ENCODE measurements at regions not wholly inside any gene's neighbourhood (a gene's known extent, or its start where the extent isn't known, plus 50 kb on each side); places are given as distances from the start of the nearest gene placed in this dataset.

DNA sequence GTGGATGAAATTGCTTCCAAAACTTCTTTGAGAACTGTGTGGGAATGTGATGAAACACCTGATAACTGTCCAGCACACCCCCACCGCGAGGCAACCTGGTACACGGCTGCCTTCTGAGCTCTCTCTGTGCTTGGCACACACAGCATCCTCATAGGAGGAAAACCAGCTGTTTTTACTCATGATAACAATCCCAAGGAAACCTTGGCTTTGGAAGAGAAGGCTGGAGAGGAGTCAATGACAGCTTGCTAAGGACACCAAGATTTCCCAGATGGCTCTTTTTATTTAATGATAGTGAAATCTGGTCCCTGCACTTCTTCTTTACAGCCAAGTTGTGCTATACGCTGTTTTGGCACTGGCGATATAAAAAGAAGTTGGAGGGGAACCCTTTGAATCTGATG, 232.5 kb upstream of the FN1 start:
- TF ChIP-seq, protein P1, sequence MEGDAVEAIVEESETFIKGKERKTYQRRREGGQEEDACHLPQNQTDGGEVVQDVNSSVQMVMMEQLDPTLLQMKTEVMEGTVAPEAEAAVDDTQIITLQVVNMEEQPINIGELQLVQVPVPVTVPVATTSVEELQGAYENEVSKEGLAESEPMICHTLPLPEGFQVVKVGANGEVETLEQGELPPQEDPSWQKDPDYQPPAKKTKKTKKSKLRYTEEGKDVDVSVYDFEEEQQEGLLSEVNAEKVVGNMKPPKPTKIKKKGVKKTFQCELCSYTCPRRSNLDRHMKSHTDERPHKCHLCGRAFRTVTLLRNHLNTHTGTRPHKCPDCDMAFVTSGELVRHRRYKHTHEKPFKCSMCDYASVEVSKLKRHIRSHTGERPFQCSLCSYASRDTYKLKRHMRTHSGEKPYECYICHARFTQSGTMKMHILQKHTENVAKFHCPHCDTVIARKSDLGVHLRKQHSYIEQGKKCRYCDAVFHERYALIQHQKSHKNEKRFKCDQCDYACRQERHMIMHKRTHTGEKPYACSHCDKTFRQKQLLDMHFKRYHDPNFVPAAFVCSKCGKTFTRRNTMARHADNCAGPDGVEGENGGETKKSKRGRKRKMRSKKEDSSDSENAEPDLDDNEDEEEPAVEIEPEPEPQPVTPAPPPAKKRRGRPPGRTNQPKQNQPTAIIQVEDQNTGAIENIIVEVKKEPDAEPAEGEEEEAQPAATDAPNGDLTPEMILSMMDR (IDR thresholded peaks at IDR 0.05) = no peak
- TF ChIP-seq, protein P2, sequence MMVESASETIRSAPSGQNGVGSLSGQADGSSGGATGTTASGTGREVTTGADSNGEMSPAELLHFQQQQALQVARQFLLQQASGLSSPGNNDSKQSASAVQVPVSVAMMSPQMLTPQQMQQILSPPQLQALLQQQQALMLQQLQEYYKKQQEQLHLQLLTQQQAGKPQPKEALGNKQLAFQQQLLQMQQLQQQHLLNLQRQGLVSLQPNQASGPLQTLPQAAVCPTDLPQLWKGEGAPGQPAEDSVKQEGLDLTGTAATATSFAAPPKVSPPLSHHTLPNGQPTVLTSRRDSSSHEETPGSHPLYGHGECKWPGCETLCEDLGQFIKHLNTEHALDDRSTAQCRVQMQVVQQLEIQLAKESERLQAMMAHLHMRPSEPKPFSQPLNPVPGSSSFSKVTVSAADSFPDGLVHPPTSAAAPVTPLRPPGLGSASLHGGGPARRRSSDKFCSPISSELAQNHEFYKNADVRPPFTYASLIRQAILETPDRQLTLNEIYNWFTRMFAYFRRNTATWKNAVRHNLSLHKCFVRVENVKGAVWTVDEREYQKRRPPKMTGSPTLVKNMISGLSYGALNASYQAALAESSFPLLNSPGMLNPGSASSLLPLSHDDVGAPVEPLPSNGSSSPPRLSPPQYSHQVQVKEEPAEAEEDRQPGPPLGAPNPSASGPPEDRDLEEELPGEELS (CRISPR knock-in tag; IDR thresholded peaks at IDR 0.05) = no peak
- TF ChIP-seq, protein P3, sequence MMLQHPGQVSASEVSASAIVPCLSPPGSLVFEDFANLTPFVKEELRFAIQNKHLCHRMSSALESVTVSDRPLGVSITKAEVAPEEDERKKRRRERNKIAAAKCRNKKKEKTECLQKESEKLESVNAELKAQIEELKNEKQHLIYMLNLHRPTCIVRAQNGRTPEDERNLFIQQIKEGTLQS (CRISPR knock-in tag; conservative IDR thresholded peaks at IDR 0.05) = no peak
- TF ChIP-seq ZNF232 (CRISPR knock-in tag; IDR thresholded peaks at IDR 0.05) (no peak), ZNF423 (CRISPR knock-in tag; IDR thresholded peaks at IDR 0.05) (no peak)
- TF ChIP-seq, protein P4, sequence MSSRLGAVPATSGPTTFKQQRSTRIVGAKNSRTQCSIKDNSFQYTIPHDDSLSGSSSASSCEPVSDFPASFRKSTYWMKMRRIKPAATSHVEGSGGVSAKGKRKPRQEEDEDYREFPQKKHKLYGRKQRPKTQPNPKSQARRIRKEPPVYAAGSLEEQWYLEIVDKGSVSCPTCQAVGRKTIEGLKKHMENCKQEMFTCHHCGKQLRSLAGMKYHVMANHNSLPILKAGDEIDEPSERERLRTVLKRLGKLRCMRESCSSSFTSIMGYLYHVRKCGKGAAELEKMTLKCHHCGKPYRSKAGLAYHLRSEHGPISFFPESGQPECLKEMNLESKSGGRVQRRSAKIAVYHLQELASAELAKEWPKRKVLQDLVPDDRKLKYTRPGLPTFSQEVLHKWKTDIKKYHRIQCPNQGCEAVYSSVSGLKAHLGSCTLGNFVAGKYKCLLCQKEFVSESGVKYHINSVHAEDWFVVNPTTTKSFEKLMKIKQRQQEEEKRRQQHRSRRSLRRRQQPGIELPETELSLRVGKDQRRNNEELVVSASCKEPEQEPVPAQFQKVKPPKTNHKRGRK (CRISPR knock-in tag; IDR thresholded peaks at IDR 0.05; ENCODE audit: borderline replicate concordance) = no peak
- TF ChIP-seq, protein P5, sequence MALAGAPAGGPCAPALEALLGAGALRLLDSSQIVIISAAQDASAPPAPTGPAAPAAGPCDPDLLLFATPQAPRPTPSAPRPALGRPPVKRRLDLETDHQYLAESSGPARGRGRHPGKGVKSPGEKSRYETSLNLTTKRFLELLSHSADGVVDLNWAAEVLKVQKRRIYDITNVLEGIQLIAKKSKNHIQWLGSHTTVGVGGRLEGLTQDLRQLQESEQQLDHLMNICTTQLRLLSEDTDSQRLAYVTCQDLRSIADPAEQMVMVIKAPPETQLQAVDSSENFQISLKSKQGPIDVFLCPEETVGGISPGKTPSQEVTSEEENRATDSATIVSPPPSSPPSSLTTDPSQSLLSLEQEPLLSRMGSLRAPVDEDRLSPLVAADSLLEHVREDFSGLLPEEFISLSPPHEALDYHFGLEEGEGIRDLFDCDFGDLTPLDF (CRISPR knock-in tag; IDR thresholded peaks at IDR 0.05) = no peak
